HG02870 (cell line): ENCODE measurements at regions not wholly inside any gene's neighbourhood (a gene's known extent, or its start where the extent isn't known, plus 50 kb on each side); places are given as distances from the start of the nearest gene placed in this dataset.

Source experiments
- ATAC-seq: cut with Tn5 transposase; IDR thresholded peaks from one replicate; pipeline ENCODE4 v1.9.1; 2021; ENCODE audit warnings: mild to moderate bottlenecking, moderate library complexity; ENCODE audit not compliant: unreplicated experiment

DNA sequence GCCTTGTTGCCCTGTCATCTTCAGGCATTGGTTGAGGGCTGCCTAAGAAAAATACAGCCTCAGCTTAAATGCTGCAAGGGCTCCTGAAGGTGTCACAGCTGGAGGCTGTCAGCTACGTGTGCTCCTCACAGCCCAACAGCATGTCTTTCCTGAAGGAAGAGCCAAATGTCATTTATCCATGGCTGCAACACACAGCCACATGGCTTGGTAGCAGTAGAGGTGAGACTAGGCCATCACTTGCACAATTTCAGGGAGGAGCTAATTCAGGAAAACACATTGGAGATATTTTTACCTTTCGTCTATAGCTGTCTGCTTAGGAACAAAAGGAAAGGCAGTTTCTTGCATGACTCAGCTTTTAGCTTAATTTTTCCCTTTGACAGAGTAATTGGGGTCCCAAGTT, 260.7 kb downstream of the SYK start:
- ATAC-seq: no peak

DNA sequence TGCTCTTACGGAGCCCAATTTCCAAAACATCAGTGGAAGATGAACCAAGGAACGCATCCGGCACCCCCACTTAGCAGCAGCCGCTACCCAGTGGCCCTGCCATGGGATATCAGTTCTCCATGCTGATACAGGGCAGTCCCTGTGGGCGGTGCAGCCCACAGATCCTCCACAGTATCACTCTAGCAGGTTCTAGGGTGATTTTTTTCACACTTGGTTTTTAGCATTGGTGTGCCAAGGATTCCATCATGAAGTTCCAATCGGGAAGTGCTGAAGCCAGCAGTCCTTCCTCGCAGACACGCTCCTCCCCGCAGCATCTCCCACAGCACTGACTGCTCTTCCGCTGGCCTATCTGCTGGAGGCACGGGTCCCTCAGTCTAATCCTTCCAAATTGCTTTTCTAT, 261.9 kb downstream of the SYK start:
- no peak for ATAC-seq

DNA sequence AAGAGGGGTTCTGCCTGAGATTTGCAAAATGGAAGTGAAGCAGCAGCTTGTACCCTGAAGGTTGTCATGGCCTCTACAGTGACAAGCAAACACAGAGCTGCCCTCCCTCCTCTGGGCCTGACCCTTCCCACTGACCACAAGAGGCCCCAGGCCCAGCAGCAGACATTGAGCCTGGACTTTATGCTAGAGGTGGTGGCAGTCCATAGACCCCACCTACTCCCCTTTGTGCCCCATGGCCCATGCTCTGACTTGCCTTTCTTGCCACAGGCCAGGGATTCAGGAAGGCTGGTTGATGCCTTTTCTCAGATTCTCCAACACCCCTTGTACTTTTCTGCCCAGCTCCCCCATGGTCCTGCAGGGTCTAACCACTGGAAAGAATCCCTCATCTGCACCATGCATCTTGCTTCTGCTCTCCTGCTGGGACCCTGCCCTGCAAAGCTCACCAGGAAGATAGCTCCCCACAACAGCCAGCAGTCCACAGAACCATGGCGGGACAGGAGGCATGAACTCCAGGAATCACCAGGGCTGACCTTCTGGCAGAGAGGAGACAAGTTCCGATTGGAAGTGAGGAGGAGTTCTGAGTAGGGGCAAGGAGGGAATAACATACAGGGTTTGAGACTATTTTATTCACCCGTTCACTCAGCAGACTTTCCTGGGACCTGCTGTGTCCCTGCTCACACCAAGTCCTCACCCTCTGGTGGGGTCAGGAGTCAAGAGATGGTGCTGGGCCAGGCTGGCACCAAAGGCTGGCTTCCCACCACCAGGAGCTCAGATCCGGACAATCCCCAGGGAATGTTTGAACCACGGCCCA, 263.8 kb downstream of the SYK start:
- no peak for ATAC-seq

DNA sequence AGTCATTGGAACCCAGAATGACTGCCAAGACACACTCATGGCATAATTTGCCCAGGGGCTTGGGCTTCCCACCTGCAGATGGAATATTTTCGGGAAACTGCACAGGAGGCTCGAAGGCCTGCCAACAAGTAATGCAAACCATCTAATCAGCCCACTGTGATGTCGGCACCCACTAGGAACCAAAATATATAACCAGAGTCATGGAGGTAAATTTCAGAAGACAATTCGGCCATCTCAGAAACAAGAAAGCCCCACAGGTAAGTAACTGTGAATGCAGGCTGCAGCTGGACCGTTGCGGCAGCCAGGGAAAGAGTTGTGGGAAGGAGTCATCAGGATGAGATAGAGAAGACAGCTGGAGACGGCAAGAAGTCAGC, 264.4 kb downstream of the SYK start:
- ATAC-seq: no peak

DNA sequence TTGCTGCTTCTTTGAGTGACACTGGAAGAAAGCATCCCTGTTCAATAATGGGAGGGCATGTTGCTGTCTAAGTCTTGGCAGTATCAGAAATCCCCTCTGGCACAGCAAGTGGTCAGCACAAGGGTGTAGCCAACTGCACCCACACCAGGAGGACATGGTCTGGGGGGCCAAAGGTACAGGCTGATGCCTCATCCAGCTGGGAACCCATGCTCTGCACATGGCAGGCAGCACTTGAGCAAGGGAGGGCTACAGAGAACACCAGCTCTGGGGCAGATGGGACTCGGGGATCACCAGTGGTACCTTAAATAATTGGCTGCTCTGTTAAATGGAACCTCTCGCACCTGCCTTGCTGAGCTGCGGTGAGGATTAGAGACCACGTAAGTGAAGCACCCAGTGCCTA, 265.2 kb downstream of the SYK start:
- no peak for ATAC-seq

DNA sequence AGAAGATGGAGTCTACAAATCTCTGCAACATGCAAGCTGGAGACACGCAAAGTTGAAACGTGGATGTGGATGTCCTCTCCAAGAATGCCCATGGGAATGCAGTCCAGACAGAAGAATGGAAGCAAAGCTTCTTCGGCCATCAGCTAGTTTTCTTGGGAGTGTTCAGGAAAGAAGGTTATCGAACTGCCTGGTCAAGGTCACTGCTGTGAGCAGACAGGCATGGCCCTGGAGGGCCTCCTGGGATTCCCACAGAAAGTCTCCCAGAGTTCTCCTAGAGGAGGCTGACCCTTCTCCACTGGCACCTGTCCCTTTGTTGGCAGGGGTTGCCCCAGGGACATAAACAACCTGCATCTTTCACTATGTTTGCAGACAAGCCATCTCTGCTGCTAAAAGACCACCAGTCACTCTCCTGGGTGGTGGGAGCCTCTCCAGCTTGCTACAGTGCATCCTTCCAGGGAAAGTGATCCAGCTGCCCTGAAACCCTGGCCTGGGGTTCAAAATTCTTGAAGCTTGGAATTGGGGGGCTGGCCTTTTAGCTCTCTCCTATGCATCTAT, 265.8 kb downstream of the SYK start:
- ATAC-seq: no peak

DNA sequence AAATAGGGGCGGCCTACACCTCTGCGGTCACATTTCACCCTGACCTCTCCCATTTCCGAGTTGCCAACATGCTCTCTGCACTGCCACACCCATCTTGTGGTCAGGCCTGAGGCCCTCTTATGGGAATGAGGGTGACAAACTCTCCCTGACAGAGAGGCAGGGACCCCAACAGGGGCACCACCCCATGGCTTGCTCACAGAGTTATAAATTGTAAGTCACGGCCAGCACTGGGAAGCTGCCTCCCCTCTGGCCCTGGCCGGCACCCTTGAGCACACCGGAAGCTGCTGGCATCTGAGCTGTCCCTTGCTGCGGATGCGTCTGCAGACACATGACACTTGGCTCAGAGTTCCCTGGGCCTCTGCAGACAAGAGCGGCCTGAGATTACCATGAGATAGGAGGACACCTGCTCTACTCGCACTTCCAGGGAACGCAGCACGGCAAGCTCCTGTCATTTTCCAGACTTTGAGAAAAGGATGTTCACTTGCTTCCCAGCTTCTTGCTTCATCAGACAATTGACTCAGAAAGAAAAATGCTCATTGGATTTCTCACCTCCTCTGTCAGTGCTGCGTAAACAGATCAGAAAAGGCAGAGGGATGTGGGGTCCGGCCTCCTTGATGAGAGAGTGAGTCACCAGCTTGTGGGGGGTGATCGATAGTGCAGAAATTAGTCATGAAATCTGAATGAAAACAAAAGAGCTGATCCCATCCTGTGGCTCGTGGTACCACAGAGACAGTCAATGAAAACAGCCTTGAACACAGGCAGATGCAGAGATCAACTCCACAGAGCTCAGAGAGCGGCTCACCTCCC, 269.8 kb downstream of the SYK start:
- ATAC-seq: no peak

DNA sequence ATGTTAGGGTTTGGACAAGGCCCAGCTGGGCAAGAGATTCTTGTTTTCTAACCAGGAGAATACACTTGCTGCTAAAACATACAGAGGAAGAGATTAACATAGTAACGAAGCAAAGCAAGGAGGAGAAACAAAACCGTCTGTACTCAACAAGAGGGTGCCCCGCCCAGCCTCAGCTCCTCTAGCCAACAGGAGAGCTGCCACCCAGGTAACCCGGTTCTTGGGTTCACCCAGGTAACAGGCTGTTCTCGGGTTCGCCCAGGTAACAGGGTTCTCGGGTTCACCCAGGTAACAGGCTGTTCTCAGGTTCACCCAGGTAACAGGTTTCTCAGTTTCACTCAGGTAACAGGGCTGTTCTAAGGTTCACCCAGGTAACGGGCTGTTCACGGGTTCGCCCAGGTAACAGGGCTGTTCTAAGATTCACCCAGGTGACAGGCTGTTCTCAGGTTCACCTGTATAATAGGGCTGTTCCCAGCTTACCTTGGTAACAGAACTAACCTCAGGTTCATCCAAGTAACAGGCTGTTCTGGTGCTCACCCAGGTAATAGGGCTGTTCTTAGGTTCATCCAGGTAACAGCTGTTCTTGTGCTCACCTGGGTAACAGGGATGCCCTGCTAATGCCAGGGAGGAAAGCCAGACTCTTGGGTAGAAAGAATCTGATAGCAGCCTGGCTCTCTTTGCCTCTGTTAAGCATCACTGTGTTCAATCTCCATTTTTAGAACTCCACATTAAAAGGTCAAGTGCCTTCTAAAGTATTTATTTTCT, 271.6 kb downstream of the SYK start:
- no peak for ATAC-seq

DNA sequence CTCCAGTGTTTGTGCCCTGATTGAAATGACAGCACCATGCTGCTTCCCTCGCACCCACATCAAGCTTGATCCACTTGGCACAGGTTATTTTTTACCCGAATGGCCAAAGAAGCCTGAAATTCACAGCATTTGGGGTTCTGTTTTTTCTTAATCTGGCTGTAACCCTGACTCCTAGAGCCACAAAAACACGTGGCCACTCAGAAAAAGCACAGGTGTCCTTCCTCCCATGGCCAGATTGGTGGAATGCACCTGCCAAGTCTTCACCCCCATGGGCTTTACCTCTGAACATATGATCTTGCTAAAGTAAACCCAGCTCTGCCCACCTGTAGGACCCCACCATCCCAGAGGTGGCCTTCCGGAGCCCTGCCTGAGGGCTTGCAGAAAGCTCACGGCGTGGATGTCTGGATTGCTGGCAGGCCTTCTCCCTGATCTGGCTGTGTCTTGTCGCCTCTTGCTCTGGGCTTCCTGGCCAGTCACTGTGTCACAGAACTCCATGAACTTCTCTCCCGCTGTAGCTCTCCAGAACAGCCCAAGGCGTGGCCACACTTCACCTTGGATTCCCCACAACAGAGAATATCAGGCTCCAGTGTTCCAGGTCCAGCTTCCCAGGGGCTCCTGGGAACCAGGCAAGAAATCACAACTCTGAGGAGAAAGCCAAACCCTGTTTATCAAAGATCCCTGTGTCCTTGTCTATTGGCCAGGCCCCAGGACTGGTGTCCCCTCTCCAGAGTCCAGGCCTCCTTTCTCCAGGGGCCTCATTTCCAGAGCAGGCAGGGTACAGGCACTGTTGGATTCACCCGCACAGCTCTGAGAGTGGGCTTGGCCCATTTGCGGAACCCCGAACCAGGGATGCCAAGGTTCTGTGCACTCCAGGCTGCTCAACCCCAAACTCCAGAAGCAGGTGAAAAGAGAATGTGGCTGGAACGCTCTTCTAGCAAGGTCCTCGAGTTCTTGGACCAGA, 272.5 kb downstream of the SYK start:
- ATAC-seq: no peak

DNA sequence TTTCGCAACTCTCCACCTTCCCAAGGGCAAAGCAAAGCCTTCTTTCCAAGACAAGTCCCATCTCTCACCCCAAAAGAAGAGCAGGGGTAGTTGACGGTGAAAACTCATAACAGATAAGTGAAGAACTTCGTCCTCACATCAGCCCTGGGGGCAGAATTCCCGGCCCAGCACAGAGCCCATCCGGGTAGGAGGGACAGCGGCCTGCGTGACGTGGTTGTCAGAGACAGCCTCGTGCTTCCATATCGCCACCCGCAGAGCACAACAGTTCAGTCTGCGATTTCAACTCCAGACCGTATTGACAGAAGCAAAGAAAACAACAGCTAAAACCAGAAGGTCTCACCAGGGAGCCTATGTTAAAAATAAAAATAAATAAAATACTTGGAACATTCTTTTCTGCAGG, 273.2 kb downstream of the SYK start:
- no peak for ATAC-seq

DNA sequence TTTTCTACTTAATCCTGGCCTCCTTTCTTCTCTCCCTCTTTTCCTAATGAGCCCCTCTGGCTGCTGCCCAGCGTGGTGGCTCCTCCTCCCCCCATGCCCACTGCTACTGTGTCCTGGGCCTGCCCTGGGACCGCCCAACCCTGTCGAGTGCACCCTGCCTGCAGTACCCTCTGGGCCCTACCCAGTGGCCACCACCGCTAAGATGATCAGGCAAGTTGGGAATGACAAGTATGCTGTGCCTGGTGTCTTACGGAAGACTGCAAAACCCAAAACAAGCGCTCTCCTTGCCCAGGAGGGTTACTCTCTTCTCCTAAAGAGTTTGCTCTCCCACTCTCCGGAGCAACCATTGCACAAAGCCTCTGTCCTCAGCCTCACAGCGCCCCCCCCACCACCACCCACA, 273.7 kb downstream of the SYK start:
- no peak for ATAC-seq

DNA sequence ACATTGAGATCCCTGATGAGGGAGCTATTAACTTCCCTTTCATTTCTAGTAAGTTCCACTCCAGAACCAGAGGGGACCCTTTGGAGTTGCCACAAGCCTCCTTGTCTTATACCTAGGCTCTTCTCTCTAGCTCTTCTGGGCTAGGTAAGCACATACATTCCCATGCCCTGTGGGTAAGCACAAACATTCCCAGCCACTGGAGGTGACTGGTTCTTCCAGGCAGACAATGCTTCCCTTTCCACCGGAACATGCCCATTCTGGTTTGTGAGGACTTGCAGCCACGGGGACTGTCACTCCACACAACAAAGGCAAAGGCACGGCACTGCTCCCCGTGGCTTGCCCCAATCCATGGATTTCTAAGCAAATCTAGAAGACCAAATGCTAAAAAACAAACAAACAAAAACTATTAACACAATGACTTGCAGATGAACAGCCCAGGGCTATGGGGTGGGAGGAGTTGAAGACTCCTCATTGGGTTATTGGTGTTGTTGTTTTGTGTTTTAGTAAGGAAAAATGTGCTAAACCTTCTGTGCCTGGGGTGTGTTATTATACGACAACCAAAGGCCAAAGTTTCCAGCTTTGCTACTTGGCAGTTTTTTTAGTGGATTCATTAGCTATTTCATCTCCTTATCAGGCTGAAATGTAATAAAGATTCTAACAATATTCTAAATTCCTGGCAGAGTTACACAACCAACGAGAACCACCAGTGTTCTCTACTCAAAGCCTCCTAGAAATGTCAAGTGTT, 276.2 kb downstream of the SYK start:
- ATAC-seq: no peak

DNA sequence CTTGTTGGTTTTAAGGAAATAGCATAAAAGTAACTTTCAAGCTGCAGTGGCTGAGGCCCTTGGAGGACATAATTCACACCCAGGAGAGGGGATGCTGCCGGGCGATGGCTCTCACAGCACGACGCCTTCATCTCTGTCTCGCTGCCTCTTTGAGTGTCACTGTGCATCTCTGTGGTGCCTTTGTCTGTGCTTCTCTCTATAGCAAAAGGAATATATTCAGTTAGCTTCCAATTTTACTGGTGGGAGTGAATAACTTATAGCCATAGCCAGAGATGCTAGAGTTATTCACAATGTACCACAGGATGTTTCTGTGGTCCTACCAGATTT, 276.7 kb downstream of the SYK start:
- no peak for ATAC-seq

DNA sequence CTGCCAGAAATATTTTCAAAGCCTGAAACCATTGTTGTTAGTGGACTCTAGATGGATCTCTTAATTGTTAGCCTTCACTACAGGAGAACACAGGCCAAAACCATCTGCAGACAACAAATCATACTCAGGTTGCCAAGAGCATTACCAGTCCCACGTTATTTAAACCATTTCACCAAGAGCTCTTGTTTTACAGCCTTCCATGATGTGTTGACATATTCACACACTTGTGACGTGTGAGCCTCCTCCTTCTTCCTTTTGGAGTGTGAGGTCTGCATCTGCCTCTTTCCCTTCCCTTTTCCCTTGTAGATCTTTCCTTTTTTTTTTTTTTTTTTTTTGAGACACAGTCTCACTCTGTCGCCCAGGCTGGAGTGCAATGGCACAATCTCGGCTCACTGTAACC, 279.0 kb downstream of the AUH start:
- no peak for ATAC-seq

DNA sequence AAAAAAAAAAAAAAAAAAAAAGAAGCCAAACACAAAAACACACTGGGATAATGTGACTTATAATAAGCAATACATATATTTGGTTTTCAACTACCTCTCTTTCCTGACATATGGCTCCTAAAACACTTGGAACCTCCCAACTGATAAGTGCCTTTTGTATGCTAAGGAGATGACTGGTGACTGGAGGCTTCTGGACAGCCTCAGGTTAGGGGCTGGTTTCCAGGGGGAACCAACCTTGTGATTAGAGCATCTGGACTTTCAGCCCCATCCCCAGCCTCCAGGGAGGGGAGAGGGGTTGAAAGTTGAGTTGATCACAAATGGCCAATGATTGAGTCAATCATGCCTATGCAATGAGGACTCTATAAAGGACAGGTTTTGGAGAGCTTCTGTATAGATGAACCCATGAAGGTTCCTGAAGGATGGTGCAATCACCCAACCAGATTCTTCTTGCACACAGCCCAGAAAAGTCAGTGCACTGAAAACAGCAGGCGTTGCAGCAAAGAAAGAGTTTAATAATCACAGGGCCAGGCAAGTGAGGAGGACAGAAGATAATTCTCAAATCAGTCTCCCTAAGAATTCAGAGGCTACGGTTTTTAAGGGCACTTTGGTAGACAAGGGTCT, 276.7 kb downstream of the AUH start:
- no peak for ATAC-seq

DNA sequence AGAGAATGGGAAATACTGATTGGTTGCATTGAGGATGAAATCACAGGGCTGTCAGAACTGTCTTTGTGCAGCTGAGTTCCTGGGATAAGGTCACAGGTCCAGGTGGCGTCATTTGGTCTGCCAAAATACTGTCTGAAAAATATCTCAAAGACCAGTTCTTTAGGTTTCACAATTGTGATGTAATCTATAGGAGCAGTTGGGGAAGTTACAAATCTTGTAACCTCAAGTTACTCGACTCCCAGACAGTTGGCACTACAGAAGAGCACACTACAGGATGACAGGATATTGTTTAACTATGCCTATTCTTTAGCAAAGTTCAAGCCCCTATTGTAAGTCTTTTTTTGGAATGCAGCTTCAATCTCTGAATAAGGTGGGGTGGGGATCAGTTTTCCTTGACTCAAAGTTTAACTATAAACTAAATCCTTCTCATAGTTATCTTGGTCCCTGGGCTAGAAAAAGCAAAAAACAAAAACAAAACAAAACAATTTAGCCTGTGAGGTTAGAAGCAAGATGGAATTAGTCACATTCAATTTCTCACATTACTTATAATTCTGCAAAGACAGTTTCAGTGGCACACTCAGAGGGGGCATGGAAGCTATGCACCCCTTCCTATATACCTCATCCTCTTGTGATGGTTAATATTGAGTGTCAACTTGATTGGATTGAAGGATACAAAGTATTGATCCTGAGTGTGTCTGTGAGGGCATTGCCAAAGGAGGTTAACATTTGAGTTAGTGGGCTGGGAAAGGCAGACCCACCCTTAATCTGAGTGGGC, 276.0 kb downstream of the AUH start:
- no peak for ATAC-seq

DNA sequence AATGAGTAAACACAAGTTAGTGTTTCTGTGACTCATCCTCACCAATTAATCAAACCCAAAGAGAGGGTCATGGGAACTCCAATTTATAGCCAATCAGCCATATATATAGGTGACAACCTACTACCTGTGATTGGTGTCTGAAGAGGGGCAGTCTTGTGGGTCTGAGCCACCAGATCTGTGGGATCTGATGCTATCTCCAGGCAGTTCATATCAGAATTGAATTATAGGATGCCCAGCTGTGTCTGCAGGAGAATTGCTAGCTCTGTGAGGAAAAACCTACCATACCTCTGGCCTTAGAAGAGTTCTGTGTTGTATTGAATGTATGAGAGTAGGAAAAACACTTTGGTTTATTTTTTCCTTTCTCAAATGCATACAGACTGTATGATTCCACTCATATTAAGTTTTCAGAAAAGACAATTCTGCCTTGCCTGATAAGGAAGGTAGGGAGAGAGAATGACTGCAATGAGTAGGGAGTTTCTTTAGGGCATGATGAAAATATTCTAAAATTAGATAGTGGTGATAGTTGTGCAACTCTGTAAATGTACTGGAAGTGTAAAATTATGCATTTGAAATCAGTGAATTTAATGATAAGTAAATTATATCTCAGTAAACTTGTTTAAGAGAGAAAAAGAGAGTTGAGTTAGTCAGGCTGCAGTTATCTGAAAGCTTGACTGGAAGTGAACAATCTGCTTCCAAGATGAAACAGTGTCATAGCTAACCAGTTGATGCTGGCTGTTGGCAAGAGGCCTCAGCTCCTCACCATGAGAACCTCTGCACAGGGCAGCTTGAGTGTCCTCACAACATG, 274.9 kb downstream of the AUH start:
- ATAC-seq: no peak

DNA sequence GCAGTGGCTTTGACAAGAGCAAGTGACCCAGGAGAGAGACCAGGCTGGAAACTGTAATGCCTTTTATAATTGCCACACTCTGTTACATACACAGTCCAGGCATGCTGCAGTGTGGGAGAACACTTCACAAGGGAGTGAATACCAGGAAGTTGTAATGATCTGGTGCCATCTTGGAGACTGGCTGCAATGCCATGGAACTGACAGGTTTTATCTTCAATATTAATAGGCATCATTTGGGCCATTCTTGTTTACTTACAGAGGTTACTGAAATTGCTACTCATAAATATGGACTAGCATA, 274.3 kb downstream of the AUH start:
- ATAC-seq: no peak
